Activated B cell treated with CpG ODN at 0.5 μM for 24 hours (primary cell): ENCODE measurements at regions not wholly inside any gene's neighbourhood (a gene's known extent, or its start where the extent isn't known, plus 50 kb on each side); places are given as distances from the start of the nearest gene placed in this dataset.

Source experiments
- ATAC-seq: fragments of 200-7000 bp; cut with Tn5 transposase; one replicate; pipeline ENCODE4 v1.10.0; 2021; ENCODE audit warnings: low read depth, mild to moderate bottlenecking, moderate library complexity
- CTCF ChIA-PET: fragments of 350-600 bp; sonication (Branson Sonifier 250); formaldehyde crosslinking; loops from one replicate; lab custom pipeline; 2021; ENCODE audit warnings: antibody characterized with exemption; lab: Charles Lee
- POLR2A ChIA-PET: fragments of 350-600 bp; sonication (Branson Sonifier 250); formaldehyde crosslinking; loops from one replicate; lab custom pipeline; 2021; ENCODE audit warnings: antibody characterized with exemption; lab: Charles Lee
- DNase-seq: peaks from one replicate; pipeline ENCODE4 v3.0.0; 2022
- H3K27ac Mint-ChIP-seq: one replicate; pipeline ENCODE4 v1.8.0; 2020; ENCODE audit warnings: mixed read lengths
- H3K27me3 Mint-ChIP-seq: one replicate; pipeline ENCODE4 v1.8.0; 2021; ENCODE audit warnings: mixed read lengths
- H3K36me3 Mint-ChIP-seq: one replicate; pipeline ENCODE4 v1.8.0; 2021; ENCODE audit warnings: low read depth, mixed read lengths
- H3K4me1 Mint-ChIP-seq: one replicate; pipeline ENCODE4 v1.8.0; 2021; ENCODE audit warnings: mixed read lengths
- H3K4me3 Mint-ChIP-seq: one replicate; pipeline ENCODE4 v1.8.0; 2020; ENCODE audit warnings: mild to moderate bottlenecking, mixed read lengths
- H3K9me3 Mint-ChIP-seq: one replicate; pipeline ENCODE4 v1.8.0; 2020; ENCODE audit warnings: mixed read lengths
- CTCF ChIP-seq: fragments of 200-600 bp; IDR thresholded peaks from one replicate; pipeline ENCODE4 v1.8.0; 2022; ENCODE audit warnings: antibody characterized with exemption, mild to moderate bottlenecking
- intact Hi-C: fragments of 100-400 bp; cut with micrococcal nuclease; formaldehyde crosslinking; loops from one replicate; pipeline ENCODE4 v1.15.1; 2024

DNA sequence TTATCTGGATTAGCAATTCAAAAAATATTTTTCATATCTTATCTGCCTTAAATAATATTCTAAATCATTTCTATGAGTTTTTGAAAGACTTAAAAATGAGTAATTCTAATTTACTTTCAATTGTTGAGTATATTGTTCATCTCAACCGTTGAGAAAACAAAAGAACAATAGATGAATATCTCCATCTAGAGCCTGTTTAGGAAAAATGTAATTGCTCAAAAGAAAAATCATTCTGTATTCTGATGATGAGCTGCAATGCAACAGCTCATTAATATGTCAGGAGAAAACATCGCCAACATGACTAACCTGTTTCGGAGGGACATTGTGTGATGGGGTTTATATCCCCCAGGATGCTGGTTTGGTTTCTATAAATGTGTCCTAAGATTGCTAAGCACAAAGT lies 417.6 kb downstream of the SUCLG1 start:
- POLR2A ChIA-PET: no interaction called here
- Mint-ChIP-seq H3K36me3 (no peaks in the 10 kb centered on the region), H3K9me3 (no peaks in the 10 kb centered on the region), H3K27ac (no peak overlapping the region), H3K4me1 (no peaks in the 10 kb centered on the region), H3K27me3 (no peaks in the 10 kb centered on the region), H3K4me3 (no peak overlapping the region)
- no peak for TF ChIP-seq CTCF
- intact Hi-C loops: no loop called here
- ATAC-seq (no peak), DNase-seq (no peak)
- CTCF ChIA-PET: no interaction called here

DNA sequence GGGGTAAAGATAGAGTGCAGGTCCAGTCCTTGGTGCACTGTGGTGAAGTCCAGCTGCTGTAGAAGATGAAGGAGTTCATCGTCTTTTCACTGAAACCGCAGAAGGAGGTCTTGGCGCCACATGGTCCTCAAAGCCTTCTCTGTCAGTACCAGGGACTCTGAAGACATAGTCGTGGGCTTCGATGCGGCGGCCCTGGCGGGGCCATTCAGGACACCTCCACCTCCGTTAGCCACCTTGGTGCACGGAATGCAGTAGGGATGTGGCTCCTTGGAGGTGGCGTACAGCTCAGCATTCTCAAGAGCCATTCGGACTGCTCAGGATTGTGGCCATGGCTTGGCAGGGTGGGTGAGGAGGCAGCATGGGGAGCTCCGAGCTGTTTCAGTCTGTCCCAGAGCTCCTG lies 418.8 kb downstream of the SUCLG1 start:
- Mint-ChIP-seq H3K9me3 (no peaks in the 10 kb centered on the region), H3K36me3 (no peaks in the 10 kb centered on the region), H3K4me1 (no peaks in the 10 kb centered on the region), H3K27me3 (no peaks in the 10 kb centered on the region), H3K27ac (no peak overlapping the region), H3K4me3 (no peak overlapping the region)
- DNase-seq (no peak), ATAC-seq (no peak)
- POLR2A ChIA-PET: no interaction called here
- no peak for TF ChIP-seq CTCF
- CTCF ChIA-PET: no interaction called here
- intact Hi-C loops: no loop called here

DNA sequence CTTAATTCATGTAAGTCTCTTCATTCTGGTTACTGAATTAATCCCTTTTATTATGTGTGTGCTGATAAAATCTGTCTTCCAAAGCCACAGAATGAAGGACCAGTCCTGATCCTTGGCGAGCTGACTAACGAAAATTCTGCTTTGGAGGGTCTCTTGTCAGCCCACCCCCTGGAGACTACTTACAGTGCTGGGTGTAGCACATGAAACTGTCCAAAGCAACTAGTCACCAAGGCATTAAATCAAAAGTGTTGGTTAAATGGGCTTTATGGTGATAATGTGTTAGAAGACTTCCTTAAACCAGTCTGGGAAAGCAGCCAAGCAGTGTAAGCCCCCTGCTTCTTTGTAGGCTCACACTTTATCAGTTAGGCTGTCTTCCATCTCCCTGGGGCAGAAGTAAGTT lies 420.2 kb downstream of the SUCLG1 start:
- no peaks in the 10 kb centered on the region for H3K27me3 Mint-ChIP-seq
- H3K4me1 Mint-ChIP-seq: no peaks in the 10 kb centered on the region
- H3K36me3 Mint-ChIP-seq: no peaks in the 10 kb centered on the region
- H3K9me3 Mint-ChIP-seq: no peaks in the 10 kb centered on the region
- ChIA-PET POLR2A (no interaction called here), CTCF (no interaction called here)
- no peak for TF ChIP-seq CTCF
- ATAC-seq (no peak), DNase-seq (no peak)
- intact Hi-C loops: no loop called here
- H3K4me3 Mint-ChIP-seq: no peak overlapping the region
- no peak overlapping the region for H3K27ac Mint-ChIP-seq

- DNase-seq (no peak), ATAC-seq (no peak)
- H3K27ac Mint-ChIP-seq: no peak overlapping the region
- CTCF ChIA-PET: no interaction called here
- POLR2A ChIA-PET: no interaction called here
- TF ChIP-seq CTCF: no peak
- H3K27me3 Mint-ChIP-seq: no peaks in the 10 kb centered on the region
- no peaks in the 10 kb centered on the region for H3K9me3 Mint-ChIP-seq
- H3K4me3 Mint-ChIP-seq: no peak overlapping the region
- no peaks in the 10 kb centered on the region for H3K36me3 Mint-ChIP-seq
- H3K4me1 Mint-ChIP-seq: peaks cover 3% of the 10 kb centered on the region
- intact Hi-C loops: no loop called here
Observed at GRCh38 chr2:84033347-84033974, 425.6 kb downstream of the SUCLG1 start.

- DNase-seq (no peak), ATAC-seq (no peak)
- no peak for TF ChIP-seq CTCF
- Mint-ChIP-seq H3K9me3 (no peaks in the 10 kb centered on the region), H3K27me3 (no peaks in the 10 kb centered on the region), H3K4me3 (no peak overlapping the region), H3K4me1 (peaks cover 3% of the 10 kb centered on the region), H3K27ac (no peak overlapping the region), H3K36me3 (no peaks in the 10 kb centered on the region)
- intact Hi-C loops: no loop called here
- ChIA-PET POLR2A (no interaction called here), CTCF (no interaction called here)
Observed at GRCh38 chr2:84031312-84032050, 427.6 kb downstream of the SUCLG1 start.
